H1 (cell line): ENCODE measurements at regions not wholly inside any gene's neighbourhood (a gene's known extent, or its start where the extent isn't known, plus 50 kb on each side); places are given as distances from the start of the nearest gene placed in this dataset.

ENCODE experiments used
- MAFK ChIP-seq: IDR thresholded peaks from 2 replicates; pipeline ENCODE4 v1.6.1; 2012; ENCODE audit warnings: low read depth, mild to moderate bottlenecking, improper control_type of control experiment, low read length
- TF ChIP-seq, protein P1 (sequence below), 3 experiments: IDR thresholded peaks; 1 replicate in 2 of 3; 2 replicates in 1 of 3; pipeline versions ENCODE4 v1.5.1 to v1.6.1; 2011; ENCODE audit warnings: low read length in 3 of 3, mild to moderate bottlenecking in 3 of 3, inconsistent platforms in 2 of 3, low read depth in 1 of 3, moderate library complexity in 1 of 3; ENCODE audit not compliant: insufficient read depth in 1 of 3; ENCODE audit errors: control extremely low read depth in 1 of 3

DNA sequence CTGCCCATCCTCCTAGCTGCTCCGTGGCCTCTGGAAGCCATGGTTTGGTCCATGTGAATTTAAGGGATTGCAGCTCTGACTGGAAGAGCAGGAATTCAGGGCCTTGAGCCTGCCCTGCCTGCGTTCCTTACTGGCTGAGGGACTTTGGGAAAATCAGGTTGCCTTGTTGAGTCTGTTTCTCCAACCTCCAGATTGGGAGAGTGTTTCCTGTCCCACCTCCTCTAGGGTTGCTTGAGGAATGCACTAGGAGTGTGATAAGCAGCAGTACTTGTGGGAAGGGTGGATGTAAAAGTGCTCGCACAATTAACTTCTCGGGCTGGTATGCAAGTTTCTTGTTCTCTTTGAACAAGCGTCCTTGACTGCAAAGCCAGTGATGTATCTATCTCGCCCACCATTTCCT, 84.4 kb upstream of the YWHAQ start (continued):
- TF ChIP-seq, protein P1, sequence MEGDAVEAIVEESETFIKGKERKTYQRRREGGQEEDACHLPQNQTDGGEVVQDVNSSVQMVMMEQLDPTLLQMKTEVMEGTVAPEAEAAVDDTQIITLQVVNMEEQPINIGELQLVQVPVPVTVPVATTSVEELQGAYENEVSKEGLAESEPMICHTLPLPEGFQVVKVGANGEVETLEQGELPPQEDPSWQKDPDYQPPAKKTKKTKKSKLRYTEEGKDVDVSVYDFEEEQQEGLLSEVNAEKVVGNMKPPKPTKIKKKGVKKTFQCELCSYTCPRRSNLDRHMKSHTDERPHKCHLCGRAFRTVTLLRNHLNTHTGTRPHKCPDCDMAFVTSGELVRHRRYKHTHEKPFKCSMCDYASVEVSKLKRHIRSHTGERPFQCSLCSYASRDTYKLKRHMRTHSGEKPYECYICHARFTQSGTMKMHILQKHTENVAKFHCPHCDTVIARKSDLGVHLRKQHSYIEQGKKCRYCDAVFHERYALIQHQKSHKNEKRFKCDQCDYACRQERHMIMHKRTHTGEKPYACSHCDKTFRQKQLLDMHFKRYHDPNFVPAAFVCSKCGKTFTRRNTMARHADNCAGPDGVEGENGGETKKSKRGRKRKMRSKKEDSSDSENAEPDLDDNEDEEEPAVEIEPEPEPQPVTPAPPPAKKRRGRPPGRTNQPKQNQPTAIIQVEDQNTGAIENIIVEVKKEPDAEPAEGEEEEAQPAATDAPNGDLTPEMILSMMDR (IDR thresholded peaks at IDR 0.05; ENCODE audit: control extremely low read depth in 1 of 3, insufficient read depth in 1 of 3, low read depth in 1 of 3, low read length in 3 of 3): no peak
- no peak for TF ChIP-seq MAFK
- TF ChIP-seq, all 59 proteins: peak for 0
